ENCODE measurements at regions not wholly inside any gene's neighbourhood (a gene's known extent, or its start where the extent isn't known, plus 50 kb on each side); places are given as distances from the start of the nearest gene placed in this dataset.

DNA sequence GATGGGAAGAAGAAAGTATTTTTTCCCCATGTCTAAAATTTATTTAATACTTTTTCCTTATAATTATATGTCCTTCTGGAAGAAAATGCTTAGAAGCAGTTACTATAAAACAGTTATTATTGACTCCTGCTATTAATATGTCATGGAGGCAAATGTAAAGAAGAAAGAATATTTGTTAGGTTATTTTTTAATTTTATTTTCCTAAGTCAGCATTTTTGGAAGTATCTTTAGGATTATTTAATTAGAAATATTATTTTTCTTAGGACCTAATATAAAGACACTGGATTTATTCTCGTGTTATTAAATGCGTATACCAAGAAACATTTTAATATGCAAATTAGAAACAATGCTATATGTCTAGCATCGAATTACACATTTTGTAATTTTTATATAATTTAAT, 687.7 kb downstream of the TRAM1L1 start:
- Histone ChIP-seq H3K36me3 (ENCODE audit: control insufficient read depth in 2 of 3, insufficient read depth in 3 of 3, low read length in 3 of 3) (no peaks in the 10 kb centered on the region), H3K4me1 (ENCODE audit: control insufficient read depth in 2 of 3, insufficient read depth in 2 of 3, low read depth in 1 of 3, low read length in 3 of 3) (no peaks in the 10 kb centered on the region), H3K4me3 (ENCODE audit: low read length in 3 of 3) (no peak overlapping the region), H3K9ac (ENCODE audit: low read length in 3 of 3) (no peak overlapping the region), H3K27me3 (ENCODE audit: control insufficient read depth, insufficient read depth, low read length) (no peaks in the 10 kb centered on the region), H3K9me3 (ENCODE audit: control insufficient read depth in 2 of 3, insufficient read depth in 1 of 3, low read length in 3 of 3) (no peaks in the 10 kb centered on the region), H3K27ac (ENCODE audit: low read depth in 2 of 2, low read length in 2 of 2) (no peak overlapping the region)
- intact Hi-C loops (cut with DNase I): no loop called here
- DNase-seq (no peak), FAIRE-seq (no peak)
- TF ChIP-seq, protein P1, sequence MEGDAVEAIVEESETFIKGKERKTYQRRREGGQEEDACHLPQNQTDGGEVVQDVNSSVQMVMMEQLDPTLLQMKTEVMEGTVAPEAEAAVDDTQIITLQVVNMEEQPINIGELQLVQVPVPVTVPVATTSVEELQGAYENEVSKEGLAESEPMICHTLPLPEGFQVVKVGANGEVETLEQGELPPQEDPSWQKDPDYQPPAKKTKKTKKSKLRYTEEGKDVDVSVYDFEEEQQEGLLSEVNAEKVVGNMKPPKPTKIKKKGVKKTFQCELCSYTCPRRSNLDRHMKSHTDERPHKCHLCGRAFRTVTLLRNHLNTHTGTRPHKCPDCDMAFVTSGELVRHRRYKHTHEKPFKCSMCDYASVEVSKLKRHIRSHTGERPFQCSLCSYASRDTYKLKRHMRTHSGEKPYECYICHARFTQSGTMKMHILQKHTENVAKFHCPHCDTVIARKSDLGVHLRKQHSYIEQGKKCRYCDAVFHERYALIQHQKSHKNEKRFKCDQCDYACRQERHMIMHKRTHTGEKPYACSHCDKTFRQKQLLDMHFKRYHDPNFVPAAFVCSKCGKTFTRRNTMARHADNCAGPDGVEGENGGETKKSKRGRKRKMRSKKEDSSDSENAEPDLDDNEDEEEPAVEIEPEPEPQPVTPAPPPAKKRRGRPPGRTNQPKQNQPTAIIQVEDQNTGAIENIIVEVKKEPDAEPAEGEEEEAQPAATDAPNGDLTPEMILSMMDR (IDR thresholded peaks at IDR 0.05; ENCODE audit: borderline replicate concordance, extremely low read depth, insufficient read depth): no peak

DNA sequence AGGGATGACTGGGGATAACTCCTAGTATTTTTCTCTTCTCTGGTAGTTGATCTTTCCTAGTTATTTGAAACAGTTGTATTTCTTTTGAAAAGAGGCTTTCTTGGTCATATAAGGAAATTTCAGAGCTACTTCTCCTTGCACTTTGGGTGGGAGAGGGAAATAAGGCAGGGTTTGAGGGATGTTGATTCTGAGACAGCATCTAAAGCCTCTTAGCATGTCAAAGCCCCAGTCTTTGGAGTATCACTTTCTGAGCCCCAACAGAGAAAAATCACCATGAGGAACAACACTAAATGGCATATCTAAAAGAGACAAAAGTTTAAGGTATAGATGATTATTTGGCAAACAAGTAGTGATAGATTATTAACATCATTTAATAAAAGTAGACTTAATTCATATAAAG, 688.1 kb downstream of the TRAM1L1 start:
- TF ChIP-seq, protein P1 (IDR thresholded peaks at IDR 0.05; ENCODE audit: borderline replicate concordance, extremely low read depth, insufficient read depth): no peak
- FAIRE-seq (no peak), DNase-seq (no peak)
- H3K9ac ChIP-seq (ENCODE audit: low read length in 3 of 3): no peak overlapping the region
- no peak overlapping the region for H3K4me3 ChIP-seq (ENCODE audit: low read length in 3 of 3)
- no peaks in the 10 kb centered on the region for H3K36me3 ChIP-seq (ENCODE audit: control insufficient read depth in 2 of 3, insufficient read depth in 3 of 3, low read length in 3 of 3)
- intact Hi-C loops (cut with DNase I): no loop called here
- no peaks in the 10 kb centered on the region for H3K9me3 ChIP-seq (ENCODE audit: control insufficient read depth in 2 of 3, insufficient read depth in 1 of 3, low read length in 3 of 3)
- no peak overlapping the region for H3K27ac ChIP-seq (ENCODE audit: low read depth in 2 of 2, low read length in 2 of 2)
- H3K27me3 ChIP-seq (ENCODE audit: control insufficient read depth, insufficient read depth, low read length): no peaks in the 10 kb centered on the region
- H3K4me1 ChIP-seq (ENCODE audit: control insufficient read depth in 2 of 3, insufficient read depth in 2 of 3, low read depth in 1 of 3, low read length in 3 of 3): no peaks in the 10 kb centered on the region

DNA sequence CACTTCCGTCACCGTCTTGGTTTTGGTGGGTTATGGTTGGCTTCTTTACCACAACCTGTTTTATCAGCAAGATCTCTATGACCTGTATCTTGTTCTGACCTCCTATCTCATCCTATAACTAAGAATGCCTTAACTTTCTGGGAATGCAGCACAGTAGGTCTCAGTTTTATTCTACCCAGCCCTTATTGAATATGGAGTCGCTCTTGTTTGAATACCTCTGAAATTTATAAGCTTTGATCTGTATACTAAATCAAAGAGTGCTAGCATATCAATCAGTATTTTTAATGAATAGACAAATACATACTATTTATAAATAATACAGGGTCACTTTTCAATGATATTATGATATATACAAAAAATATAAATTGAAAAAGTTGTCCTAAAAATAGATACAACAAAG, 690.0 kb downstream of the TRAM1L1 start:
- H3K9ac ChIP-seq (ENCODE audit: low read length in 3 of 3): no peak overlapping the region
- no peaks in the 10 kb centered on the region for H3K27me3 ChIP-seq (ENCODE audit: control insufficient read depth, insufficient read depth, low read length)
- no peak overlapping the region for H3K4me3 ChIP-seq (ENCODE audit: low read length in 3 of 3)
- no peaks in the 10 kb centered on the region for H3K36me3 ChIP-seq (ENCODE audit: control insufficient read depth in 2 of 3, insufficient read depth in 3 of 3, low read length in 3 of 3)
- intact Hi-C loops (cut with DNase I): no loop called here
- DNase-seq (no peak), FAIRE-seq (no peak)
- H3K9me3 ChIP-seq (ENCODE audit: control insufficient read depth in 2 of 3, insufficient read depth in 1 of 3, low read length in 3 of 3): no peaks in the 10 kb centered on the region
- no peaks in the 10 kb centered on the region for H3K4me1 ChIP-seq (ENCODE audit: control insufficient read depth in 2 of 3, insufficient read depth in 2 of 3, low read depth in 1 of 3, low read length in 3 of 3)
- TF ChIP-seq, protein P1 (IDR thresholded peaks at IDR 0.05; ENCODE audit: borderline replicate concordance, extremely low read depth, insufficient read depth): no peak
- no peak overlapping the region for H3K27ac ChIP-seq (ENCODE audit: low read depth in 2 of 2, low read length in 2 of 2)

DNA sequence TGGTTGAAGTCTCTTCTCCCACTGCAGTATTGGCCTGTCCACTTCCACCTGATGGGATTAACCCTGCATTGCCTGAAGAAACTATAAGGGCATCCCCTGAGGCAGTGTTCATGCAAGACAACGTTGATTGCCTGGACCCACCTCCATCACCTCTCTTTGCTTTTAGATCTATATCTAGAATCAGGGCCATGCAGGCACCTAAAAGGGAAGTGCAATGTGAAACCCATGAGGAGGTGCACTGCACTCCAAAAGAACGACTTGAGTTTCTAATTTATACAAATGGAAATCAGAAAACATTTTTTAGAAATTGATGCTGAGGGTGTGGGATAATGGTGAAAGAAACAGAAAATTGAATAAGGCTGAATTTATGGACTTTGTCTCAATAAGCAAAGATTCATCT, 694.4 kb downstream of the TRAM1L1 start:
- Histone ChIP-seq H3K4me1 (ENCODE audit: control insufficient read depth in 2 of 3, insufficient read depth in 2 of 3, low read depth in 1 of 3, low read length in 3 of 3) (no peaks in the 10 kb centered on the region), H3K9ac (ENCODE audit: low read length in 3 of 3) (no peak overlapping the region), H3K27me3 (ENCODE audit: control insufficient read depth, insufficient read depth, low read length) (no peaks in the 10 kb centered on the region), H3K4me3 (ENCODE audit: low read length in 3 of 3) (no peak overlapping the region), H3K27ac (ENCODE audit: low read depth in 2 of 2, low read length in 2 of 2) (no peak overlapping the region), H3K9me3 (ENCODE audit: control insufficient read depth in 2 of 3, insufficient read depth in 1 of 3, low read length in 3 of 3) (no peaks in the 10 kb centered on the region), H3K36me3 (ENCODE audit: control insufficient read depth in 2 of 3, insufficient read depth in 3 of 3, low read length in 3 of 3) (no peaks in the 10 kb centered on the region)
- DNase-seq (no peak), FAIRE-seq (no peak)
- TF ChIP-seq, protein P1 (IDR thresholded peaks at IDR 0.05; ENCODE audit: borderline replicate concordance, extremely low read depth, insufficient read depth): no peak
- intact Hi-C loops (cut with DNase I): no loop called here

Measured in kidney (tissue), 13 donors.